Chondrocyte (in vitro differentiated cells): ENCODE measurements at regions not wholly inside any gene's neighbourhood (a gene's known extent, or its start where the extent isn't known, plus 50 kb on each side); places are given as distances from the start of the nearest gene placed in this dataset.

Experiments used
- DNase-seq: peaks from one replicate; pipeline ENCODE4 v3.0.0; 2021; ENCODE audit warnings: mixed read lengths, low spot score
- H3K27ac Mint-ChIP-seq: one replicate; pipeline ENCODE4 v1.8.0; 2021; ENCODE audit warnings: mild to moderate bottlenecking, moderate library complexity, mixed read lengths; ENCODE audit not compliant: unreplicated experiment
- H3K27me3 Mint-ChIP-seq: 2 replicates; pipeline ENCODE4 v1.8.0; 2021; ENCODE audit warnings: low read depth, mixed read lengths
- H3K36me3 Mint-ChIP-seq: 2 replicates; pipeline ENCODE4 v1.8.0; 2021; ENCODE audit warnings: low read depth, mixed read lengths
- H3K4me1 Mint-ChIP-seq: 2 replicates; pipeline ENCODE4 v1.8.0; 2021; ENCODE audit warnings: low read depth, mild to moderate bottlenecking, mixed read lengths
- H3K4me3 Mint-ChIP-seq: one replicate; pipeline ENCODE4 v1.8.0; 2021; ENCODE audit warnings: mild to moderate bottlenecking, moderate library complexity, mixed read lengths; ENCODE audit not compliant: unreplicated experiment
- H3K9me3 Mint-ChIP-seq: 2 replicates; pipeline ENCODE4 v1.8.0; 2021; ENCODE audit warnings: low read depth, mixed read lengths
- TF ChIP-seq, protein P1 (sequence below): fragments of 200-600 bp; sonication (generic); IDR thresholded peaks from 2 replicates; pipeline ENCODE4 v1.5.0; 2021; ENCODE audit warnings: antibody characterized with exemption, mild to moderate bottlenecking, moderate library complexity

DNA sequence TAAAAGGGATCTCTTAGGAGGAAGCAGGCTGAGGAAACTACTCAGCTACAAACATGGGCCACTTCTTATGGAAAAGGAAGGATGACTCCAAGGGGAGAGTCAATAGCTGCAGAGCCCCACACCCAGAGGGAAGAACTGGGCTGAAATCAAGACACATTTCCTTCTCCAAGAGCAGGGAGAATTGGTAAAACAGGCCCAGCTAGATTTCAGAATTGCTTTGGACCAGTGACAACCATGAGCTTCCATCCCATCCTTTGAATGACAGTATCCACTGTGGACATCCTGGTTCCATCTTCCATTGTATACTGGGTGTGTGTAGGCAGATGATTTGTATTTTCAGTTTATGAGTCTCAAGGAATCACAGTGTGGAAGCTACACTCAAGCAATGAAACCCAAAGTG lies 267.5 kb downstream of the IRF8 start:
- TF ChIP-seq, protein P1, sequence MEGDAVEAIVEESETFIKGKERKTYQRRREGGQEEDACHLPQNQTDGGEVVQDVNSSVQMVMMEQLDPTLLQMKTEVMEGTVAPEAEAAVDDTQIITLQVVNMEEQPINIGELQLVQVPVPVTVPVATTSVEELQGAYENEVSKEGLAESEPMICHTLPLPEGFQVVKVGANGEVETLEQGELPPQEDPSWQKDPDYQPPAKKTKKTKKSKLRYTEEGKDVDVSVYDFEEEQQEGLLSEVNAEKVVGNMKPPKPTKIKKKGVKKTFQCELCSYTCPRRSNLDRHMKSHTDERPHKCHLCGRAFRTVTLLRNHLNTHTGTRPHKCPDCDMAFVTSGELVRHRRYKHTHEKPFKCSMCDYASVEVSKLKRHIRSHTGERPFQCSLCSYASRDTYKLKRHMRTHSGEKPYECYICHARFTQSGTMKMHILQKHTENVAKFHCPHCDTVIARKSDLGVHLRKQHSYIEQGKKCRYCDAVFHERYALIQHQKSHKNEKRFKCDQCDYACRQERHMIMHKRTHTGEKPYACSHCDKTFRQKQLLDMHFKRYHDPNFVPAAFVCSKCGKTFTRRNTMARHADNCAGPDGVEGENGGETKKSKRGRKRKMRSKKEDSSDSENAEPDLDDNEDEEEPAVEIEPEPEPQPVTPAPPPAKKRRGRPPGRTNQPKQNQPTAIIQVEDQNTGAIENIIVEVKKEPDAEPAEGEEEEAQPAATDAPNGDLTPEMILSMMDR, result no peak
- peaks cover 35% of the 10 kb centered on the region for H3K27me3 Mint-ChIP-seq
- no peak overlapping the region for H3K4me3 Mint-ChIP-seq
- DNase-seq, result no peak
- H3K27ac Mint-ChIP-seq, result no peak overlapping the region
- no peaks in the 10 kb centered on the region for H3K4me1 Mint-ChIP-seq
- H3K36me3 Mint-ChIP-seq, result no peaks in the 10 kb centered on the region
- H3K9me3 Mint-ChIP-seq, result peaks cover 19% of the 10 kb centered on the region

DNA sequence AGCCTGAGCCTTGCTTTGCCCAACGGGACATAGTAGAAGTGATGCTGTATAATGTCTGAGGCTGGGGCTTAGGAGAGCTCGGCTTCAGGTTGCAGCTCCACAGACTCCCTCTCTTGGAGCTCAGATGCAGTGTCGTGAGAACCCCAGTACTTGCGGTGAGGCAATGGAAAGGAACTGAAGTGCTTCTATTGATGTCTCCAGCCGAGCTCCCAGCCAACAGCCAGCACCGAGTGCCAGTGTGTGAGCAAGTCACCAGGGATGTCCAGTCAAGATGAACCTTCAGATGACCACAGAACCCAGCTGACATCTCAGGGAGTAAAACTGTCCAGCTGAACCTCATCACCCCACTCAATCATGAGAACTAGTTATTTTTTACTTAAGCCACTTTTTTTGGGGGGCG lies 268.1 kb downstream of the IRF8 start:
- H3K4me3 Mint-ChIP-seq, result no peak overlapping the region
- peaks cover 19% of the 10 kb centered on the region for H3K9me3 Mint-ChIP-seq
- no peak overlapping the region for H3K27ac Mint-ChIP-seq
- TF ChIP-seq, protein P1, result no peak
- H3K36me3 Mint-ChIP-seq, result no peaks in the 10 kb centered on the region
- H3K4me1 Mint-ChIP-seq, result no peaks in the 10 kb centered on the region
- DNase-seq, result no peak
- peaks cover 36% of the 10 kb centered on the region for H3K27me3 Mint-ChIP-seq

DNA sequence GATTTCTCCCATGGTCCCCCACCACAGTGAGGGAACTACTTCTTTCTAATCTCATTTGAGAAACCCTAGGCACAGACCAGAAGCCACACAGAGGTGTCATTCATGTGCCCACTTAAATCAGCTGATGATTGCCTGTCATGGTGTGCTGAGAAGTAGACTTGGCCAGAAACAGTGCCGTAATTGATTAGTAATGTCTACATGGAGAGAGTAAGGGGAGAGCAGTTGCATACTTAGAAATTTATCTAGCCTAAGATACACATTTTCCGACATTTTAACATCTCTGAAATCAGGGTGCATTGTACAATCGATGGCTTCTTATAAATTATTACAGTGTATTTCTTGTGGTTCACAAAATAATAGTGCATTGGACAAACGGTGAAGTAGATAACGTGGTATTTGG lies 271.8 kb downstream of the IRF8 start:
- peaks cover 47% of the 10 kb centered on the region for H3K27me3 Mint-ChIP-seq
- H3K36me3 Mint-ChIP-seq, result no peaks in the 10 kb centered on the region
- H3K27ac Mint-ChIP-seq, result no peak overlapping the region
- no peak for DNase-seq
- H3K9me3 Mint-ChIP-seq, result peaks cover 7% of the 10 kb centered on the region
- TF ChIP-seq, protein P1, result no peak
- no peak overlapping the region for H3K4me3 Mint-ChIP-seq
- no peaks in the 10 kb centered on the region for H3K4me1 Mint-ChIP-seq

DNA sequence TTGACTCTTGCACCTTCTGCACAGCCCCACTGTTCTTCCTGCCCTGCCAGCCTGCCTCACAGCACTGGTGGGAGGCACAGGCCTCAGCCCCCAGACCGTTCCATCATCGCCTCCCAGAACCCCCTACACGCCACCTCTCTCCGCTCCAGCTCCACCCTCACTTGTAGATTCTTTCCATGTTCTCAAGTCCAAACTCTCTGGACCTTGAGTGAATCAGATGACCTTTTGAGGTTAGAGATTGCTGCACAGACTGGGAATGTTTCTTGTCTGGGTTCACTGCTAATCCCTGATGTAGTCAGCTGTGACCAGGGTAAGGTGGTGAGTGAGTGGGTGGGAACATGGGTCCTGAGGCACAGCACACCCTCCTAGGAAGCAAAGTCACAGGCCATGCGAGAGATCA lies 272.4 kb downstream of the IRF8 start:
- Mint-ChIP-seq H3K27ac (no peak overlapping the region), H3K4me3 (no peak overlapping the region), H3K4me1 (no peaks in the 10 kb centered on the region), H3K9me3 (peaks cover under 1% of the 10 kb centered on the region), H3K27me3 (peaks cover 47% of the 10 kb centered on the region), H3K36me3 (no peaks in the 10 kb centered on the region)
- TF ChIP-seq, protein P1, result no peak
- DNase-seq, result no peak

DNA sequence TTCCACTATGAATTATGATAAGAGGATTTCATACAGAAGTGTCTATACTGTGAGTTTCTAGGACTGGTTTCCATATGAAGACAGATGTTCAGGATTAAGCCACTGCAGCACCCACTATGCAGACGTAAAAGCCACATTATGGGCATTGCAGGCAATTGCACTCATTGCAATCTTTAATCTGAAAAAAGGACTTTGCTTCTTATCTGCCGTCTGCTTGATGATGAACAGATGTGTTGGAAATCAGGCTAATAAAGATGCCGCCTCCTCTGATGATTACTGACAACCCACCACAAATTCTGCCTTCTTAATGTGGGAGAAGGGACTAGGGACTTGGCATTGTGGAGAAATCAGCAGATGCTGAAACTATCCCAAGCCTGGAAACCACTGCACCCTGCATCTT lies 276.9 kb downstream of the IRF8 start:
- H3K27ac Mint-ChIP-seq, result no peak overlapping the region
- H3K9me3 Mint-ChIP-seq, result peaks cover 5% of the 10 kb centered on the region
- no peak for DNase-seq
- TF ChIP-seq, protein P1, result no peak
- H3K27me3 Mint-ChIP-seq, result peaks cover 30% of the 10 kb centered on the region
- H3K4me3 Mint-ChIP-seq, result no peak overlapping the region
- H3K4me1 Mint-ChIP-seq, result no peaks in the 10 kb centered on the region
- no peaks in the 10 kb centered on the region for H3K36me3 Mint-ChIP-seq
